HG03558 (cell line): ENCODE measurements at regions not wholly inside any gene's neighbourhood (a gene's known extent, or its start where the extent isn't known, plus 50 kb on each side); places are given as distances from the start of the nearest gene placed in this dataset.
"Not testable (repeated sequence)": the region's sequence is repeated elsewhere in the genome, so short reads cannot be mapped to it uniquely, and the experiment has no call there.

Experiments used
- ATAC-seq: cut with Tn5 transposase; IDR thresholded peaks from one replicate; pipeline ENCODE4 v1.9.1; 2021; ENCODE audit warnings: moderate number of reproducible peaks; ENCODE audit not compliant: unreplicated experiment; ENCODE audit errors: extremely low read depth

DNA sequence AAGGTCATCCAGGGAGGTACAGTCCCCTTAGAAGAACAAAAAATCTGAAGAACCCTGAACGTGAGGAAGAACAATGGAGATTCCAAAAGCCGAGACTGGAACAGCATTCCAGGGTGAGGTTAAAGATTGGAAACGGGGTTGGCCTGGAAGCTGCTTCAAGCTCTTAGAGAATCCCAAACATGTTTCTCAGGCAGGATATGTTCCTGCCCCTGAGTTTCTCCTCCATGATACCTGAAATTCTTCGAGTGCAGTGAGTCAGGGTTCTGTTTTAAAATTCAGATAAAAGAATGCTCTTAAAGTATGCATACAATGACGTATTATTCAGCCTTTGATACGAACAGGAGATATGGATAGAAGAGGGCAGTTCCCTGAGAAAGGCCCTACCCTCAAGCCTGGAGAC, 293.1 kb downstream of the HS3ST3B1 start:
- ATAC-seq = no peak

DNA sequence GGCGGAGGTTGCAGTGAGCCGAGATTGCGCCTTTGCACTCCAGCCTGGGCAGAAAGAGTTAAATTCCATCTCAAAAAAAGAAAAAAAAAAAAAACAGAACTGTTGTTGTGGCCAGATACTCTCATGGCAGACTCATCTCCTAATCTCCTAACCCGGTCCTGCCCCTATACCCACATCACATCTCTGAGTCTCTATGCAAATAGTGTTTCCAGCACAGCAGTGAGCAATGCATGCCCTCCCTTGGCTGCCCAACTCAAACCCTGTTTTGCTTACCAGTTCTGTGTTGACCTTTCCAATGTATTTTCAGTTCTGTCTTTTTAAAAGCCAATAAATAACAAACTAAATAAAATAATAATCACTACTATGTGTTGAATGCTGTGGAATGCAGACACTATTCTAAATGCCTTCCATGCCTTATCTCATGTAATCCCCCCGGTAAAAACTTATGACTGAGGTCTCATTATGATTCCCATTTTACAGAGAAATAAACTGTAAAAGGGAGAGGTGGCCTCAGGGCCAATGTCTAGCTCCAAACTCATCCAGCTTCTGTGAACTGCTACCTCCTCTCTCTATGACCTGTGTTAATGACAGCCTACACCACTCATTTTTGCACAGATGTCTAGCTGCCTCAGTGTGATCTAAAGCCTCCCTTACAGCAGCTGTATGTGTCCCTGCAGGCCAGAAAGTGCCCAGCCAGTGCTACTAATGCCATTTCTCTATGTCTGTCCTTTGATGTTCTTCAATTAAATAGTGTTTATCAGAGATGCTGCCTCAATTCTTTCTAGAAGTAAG, 289.8 kb downstream of the HS3ST3B1 start:
- no peak for ATAC-seq

DNA sequence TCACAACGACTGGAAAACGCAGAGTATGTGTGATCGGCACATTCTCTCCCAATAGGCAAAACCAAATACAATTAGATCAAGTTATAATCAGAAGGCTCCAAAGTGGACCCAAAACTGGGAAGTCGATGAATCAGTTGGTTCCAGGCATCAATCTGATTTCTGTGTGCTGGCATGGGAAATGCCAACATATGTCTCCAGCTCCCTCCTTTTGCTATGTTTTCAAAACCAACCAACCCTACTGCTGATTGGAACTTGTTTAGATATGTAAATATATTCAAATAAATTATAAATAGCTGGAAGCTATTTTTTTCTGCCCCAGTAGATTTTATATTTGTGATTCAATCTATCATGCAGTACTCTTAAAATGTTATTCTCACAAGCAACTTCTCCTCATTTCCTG, 284.2 kb downstream of the HS3ST3B1 start:
- ATAC-seq = no peak

DNA sequence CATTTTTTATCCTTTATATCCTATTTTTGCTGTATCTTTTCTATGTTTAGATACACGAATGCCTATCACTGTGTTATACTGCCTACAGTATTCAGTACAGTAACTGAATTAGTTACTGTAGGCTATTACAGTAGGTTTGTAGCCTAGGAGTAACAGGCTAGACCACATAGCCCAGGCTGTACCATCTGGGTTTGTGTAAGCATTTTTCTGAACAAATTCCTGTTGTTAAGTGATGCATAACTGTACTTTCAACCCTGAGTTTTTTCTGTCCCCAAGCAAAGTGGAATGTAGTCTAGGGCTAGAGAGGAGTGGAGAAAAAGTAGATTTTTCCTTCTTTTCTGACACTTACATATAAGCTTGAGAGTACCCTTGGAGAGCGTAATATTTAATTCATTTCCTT, 282.1 kb downstream of the HS3ST3B1 start:
- ATAC-seq = no peak

DNA sequence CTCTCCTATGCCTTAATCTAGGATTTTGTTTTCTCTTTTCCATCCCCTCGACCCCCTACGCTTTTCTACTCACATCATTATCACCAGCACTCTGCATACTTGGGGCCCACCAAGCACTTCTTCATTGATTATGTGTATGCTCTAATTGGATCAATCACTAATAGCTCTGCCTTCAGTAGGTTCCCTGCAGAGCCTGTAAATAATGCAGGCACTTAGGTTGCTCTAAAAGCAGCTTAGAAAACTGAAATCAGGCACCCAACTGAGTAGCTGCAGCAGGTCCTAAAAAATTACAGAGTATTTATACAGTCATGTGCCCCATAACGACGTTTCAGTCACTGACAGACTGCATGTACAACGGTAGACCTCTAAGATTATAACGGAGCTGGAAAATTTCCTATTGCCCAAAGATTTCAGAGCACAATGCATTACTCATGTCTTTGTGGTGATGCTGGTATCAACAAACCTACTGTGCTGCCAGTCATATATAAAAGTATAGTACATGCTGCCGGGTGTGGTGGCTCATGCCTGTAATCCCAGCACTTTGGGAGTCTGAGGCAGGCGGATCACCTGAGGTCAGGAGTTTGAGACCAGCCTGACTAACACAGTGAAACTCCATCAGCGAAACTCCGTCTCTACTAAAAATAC, 280.4 kb downstream of the HS3ST3B1 start:
- ATAC-seq = no peak

DNA sequence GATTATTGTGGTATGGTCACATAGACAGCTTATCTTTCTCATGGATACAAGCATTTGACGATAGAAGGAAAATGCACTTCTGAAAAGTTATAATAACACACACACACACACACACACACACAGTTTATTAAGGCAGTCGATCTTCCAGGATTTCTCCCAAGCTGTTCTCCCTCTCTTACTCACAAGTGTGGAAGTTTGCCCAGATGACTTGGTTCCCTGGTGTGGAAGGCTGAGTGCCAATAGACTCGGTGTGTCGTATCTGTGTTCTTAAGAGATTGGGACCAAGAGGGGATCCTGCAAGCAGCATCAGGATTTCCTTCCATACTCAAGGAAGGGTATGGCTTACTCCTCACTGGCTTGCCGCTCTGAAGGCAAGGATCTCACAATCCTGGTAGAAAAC, 279.6 kb downstream of the HS3ST3B1 start:
- ATAC-seq = no peak

DNA sequence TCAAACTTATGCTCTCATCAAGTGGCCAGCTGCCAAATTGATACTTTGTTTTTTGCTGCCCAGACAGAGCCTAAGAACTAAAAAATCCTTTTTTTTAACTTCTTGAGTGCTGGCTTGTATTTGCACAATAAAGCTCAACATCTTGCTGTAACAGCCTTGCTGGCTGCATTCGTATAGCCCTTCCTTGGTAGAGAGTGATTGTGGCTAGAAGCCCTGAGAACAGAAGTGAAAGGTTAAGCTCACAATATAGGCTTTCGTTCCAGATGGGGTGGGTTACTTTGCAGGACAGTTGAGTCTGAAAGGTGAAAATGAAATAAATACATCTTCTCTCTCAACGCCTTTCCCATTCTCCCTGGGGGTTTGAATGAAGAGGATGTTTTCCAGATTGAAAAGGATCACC, 278.8 kb downstream of the HS3ST3B1 start:
- ATAC-seq = no peak

DNA sequence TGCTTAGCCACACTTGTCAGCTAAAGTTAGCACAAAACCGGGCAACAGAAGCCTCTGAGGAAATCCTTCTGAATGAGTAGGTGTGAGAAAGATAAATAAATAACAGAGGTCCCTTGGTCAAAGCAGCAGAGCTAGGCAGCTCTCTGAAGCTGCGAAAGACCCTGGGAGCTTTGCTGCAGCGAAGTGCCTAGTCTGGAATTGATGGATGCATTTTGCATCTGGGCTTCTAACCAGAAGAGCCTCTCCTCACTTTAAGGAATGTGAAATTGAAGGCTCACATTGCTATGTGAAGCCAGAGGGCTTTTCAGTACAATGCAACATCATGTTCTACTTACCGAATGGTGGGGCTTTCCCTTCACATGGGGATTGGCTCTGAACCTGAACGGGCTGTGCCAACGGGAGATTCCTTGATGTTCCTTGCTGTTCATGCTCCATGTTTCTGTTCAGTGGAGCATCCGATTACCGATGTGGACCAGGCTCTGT, 274.6 kb downstream of the HS3ST3B1 start:
- no peak for ATAC-seq

DNA sequence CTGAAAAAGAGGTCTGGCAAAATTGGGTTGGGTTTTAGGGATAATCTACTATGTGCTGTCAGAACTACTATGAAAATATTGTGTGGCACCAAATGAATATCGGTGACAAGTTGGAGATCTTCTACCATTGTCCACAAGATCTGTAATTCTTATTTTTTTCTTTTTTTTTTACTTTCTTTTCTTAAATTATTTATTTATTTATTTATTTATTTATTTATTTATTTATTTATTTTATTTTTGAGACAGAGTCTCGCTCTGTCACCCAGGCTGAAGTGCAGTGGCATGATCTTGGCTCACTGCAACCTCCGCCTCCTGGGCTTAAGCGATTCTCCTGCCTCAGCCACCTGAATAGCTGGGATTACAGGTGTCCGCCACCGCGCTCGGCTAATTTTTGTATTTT, 259.4 kb downstream of the HS3ST3B1 start:
- ATAC-seq = not testable (repeated sequence)

DNA sequence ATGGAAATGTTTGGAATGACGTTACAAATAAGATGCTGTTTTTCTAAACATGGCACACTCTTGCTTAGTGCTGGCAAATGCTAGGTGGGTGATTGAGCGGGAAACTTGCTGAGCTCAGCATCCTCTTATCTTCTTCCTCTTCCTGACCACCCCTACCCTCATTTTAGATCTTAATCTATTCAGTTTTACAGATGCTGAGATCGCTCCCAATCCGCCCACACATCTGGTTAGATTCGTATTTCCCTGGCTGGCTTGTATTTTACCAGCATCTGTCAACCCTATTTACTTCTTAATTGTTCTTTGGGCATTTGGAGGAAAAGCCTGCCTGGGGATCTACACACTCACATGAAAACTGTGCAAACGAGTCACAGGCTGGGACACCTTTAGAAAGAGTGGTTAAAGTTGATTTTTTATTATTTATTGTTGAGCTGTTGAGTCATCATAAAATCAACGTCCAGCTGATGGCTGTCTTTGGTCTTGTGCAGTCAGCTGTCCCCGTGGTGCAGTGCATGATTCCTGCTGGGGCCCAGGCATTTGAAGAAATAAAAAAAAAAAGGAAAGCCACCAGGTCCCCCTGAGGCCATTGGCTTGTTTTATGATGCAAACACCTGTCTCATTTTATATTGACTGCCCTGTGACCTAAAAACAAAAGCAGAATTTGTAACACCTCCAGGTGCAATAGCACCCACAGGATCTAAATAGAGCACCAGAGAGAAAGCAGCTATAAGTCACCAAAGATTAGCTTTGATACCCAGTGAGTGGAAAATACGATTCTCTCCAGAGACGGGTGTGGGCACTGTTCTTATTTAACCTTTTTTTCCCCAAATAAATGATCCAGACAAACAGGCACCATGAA, 258.6 kb downstream of the HS3ST3B1 start:
- ATAC-seq = no peak

DNA sequence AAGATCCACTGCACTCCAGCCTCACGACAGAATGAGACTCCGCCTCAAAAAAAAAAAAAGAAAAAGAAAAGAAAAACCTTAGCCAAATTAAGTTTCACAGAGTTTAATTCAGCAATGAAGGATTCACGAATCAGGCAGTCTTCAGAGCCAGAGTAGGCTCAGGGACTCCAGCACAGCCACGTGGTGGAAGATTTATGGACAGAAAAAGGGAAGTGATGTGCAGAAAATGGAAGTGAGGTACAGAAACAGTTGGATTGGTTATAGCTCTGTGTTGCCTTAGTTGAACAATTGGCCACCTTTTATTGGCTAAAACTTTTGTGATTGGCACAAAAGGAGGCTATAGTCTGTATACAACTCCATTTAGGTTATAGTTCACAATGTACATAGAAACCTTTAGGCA, 256.6 kb downstream of the HS3ST3B1 start:
- ATAC-seq = no peak

DNA sequence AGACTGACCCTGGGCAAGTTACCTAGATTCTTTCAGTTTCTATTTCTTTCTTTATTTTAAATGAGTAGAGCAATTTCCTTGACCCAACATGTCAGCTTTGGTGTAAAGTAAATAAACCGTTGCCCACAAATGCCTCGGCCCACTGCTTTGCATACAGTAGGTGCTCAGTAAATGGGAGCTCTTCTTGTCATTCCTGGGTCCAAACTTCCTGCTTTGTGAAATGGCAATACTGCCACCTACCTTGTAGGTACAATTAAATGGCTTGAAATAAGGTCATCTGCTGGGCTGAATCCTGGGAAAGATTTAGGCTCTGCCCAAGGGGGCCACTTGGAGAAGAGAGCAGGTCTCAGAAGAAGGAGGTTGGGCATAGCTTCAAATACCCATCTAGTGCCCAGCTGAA, 253.0 kb downstream of the HS3ST3B1 start:
- no peak for ATAC-seq

DNA sequence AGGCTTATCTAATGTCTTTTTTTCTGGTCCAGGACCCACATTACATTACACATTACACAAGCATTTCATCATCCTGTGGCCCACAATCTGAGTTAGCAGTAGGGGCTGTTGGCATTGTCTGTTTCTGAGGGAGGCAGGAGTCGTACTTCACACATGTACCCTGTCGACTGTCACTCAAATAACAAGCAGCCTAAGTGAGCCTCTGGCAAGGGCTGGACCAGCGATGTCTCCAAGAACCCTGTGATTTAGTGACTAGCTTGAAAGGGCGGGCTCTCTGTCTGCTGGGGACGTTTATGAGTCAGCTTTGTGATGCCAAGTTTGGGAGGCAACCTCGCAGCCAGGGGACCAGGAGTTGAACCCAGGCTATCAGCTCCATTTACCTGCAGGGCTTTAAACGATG, 251.4 kb downstream of the HS3ST3B1 start:
- no peak for ATAC-seq

DNA sequence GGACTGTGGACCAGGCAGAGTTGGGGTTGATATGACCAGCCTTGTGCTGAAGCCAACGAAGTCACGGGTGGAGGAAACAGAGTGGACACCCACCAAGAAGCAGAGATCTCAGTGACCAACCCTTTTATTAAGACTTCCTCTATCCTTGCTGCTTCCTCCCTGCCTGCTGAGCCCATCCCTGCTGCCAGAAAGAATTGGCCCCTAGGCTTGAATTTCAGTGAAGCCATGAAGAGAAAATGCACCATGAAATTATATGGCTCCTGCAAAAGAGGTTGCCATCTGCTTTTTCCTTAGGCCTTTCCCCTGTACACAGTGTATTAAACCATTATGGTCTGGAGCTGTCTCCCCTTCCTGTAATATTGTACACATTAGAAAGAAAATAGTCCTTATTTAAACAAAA, 246.7 kb downstream of the HS3ST3B1 start:
- ATAC-seq = no peak

DNA sequence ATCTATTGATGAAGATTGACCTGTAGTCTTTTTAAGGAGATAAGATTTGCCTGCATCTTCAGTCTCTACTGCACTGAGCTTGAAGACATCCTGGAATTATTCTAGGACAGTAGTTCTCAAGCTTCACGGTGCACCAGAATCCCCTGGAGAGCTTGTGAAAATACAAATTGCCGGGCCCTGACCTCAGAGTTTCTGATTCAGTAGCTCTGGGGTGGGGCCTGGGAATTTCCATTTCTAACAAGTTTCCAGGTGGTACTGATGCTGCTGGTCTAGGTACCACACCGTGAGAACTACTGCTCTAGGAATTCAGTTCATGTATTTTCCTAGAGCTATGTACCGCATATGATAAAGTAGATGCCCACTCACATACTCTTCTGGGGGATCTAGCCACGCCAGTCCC, 246.1 kb downstream of the HS3ST3B1 start:
- ATAC-seq = no peak

DNA sequence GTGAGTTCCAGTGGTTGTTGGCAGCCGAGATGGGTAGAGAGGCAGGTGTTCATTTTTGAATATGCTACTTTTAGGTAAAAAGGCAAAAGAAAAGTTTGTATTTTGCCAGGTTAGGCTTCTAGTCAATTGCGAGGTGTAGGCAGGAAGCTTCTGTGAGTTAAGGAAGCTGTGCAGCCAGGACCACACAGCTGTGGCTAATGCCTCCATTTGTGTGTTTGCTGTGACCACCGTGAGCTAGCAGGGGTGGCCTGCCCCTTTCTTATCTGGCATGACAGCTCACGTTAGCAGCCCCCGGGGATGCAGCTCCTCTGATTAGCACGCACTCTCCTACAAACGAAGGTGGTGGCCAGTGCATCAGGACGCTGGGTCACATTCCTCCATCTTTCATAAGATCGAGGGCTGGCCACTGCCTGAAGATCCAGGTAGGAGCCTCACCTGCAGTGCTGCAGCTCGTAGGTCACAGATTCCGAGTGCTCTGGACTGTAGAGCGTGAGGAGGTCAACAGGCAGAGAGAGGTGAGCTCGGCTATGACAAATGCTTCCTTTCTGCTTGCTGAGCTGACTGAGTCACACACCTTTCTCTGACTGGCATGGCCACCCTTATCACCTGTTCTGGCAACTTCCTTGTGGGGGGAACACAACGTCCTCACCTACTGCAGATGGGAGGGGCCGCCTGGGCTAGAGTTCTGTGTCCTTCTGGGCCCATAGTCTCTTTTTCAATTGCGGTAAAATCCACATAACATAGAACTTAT, 244.4 kb downstream of the HS3ST3B1 start:
- no peak for ATAC-seq

DNA sequence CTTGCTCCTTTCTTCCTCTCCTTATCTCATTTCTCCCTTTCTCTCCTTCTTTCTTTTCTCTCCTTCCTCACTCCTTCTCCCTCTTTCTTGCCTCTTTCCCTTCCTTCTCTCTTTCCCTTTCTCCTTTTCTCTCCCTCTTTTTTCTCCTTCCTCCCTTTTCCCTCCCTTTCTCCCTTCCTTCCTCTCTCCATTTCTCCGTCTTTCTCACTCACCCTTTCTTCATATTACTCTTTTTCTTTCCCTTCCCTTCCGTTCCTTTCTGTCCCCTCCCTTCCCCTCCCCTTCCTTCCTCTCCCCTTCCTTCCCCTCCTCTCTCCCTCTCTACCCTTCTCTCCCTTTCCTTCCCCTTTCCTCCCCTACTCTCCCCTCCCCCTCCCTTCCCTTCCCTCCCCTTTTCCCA, 240.8 kb downstream of the HS3ST3B1 start:
- no peak for ATAC-seq

DNA sequence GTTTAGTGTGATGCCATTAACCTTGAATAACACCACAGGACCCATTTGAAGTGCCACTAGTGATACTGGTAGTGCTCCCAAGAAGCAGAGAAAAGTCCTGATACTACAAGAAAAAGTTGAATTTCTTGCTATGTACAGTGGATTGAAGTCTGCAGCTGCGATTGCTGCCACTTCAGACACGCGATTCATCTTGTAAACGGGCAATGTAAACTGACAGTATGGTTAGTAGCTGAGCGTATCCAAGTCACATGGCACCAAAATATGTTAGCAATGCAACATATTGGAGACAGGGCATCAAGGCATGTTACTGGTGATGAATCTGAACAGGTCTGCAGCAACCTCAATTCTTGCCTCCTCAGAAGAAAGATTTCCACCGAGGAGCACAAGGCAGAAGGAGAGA, 238.9 kb downstream of the HS3ST3B1 start:
- no peak for ATAC-seq

DNA sequence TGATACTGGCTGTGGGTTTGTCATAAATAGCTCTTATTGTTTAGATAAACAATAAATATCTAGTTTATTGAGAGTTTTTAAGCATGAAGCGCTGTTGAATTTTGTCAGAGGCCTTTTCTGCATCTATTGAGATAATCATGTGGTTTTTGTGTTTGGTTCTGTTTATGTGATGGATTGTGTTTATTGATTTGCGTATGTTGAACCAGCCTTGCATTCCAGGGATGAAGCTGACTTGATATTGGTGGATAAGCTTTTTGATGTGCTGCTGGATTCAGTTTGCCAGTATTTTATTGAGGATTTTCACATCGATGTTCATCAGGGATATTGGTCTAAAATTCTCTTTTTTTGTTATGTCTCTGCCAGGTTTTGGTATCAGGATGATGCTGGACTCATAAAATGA, 231.4 kb downstream of the HS3ST3B1 start:
- ATAC-seq = not testable (repeated sequence)
